ENCODE measurements at regions not wholly inside any gene's neighbourhood (a gene's known extent, or its start where the extent isn't known, plus 50 kb on each side); places are given as distances from the start of the nearest gene placed in this dataset.

- no peaks in the 10 kb centered on the region for H3K9me3 ChIP-seq (ENCODE audit: low read depth)
- no peaks in the 10 kb centered on the region for H3K27me3 ChIP-seq
- peaks cover 20% of the 10 kb centered on the region for H3K4me1 ChIP-seq (ENCODE audit: low read depth)
- DNase-seq (ENCODE audit: low read depth in 1 of 2, low spot score in 1 of 2), result peak; percentile 58 to 85
- peak overlapping the region; percentile 43 for H3K27ac ChIP-seq
- H3K4me3 ChIP-seq, result no peak overlapping the region
- H3K36me3 ChIP-seq, result no peaks in the 10 kb centered on the region
- TF ChIP-seq CTCF (IDR thresholded peaks at IDR 0.05; ENCODE audit: low read depth, low read length), result no peak
These were observed 117.5 kb downstream of the NAV1 start for GRCh38 chr1:201656311-201657032.

GRCh38 chr1:201659572-201659971 lies 120.6 kb downstream of the NAV1 start:
- no peaks in the 10 kb centered on the region for H3K36me3 ChIP-seq
- no peaks in the 10 kb centered on the region for H3K9me3 ChIP-seq (ENCODE audit: low read depth)
- H3K27me3 ChIP-seq, result no peaks in the 10 kb centered on the region
- H3K4me3 ChIP-seq, result no peak overlapping the region
- peaks cover 11% of the 10 kb centered on the region for H3K4me1 ChIP-seq (ENCODE audit: low read depth)
- DNase-seq (ENCODE audit: low read depth in 1 of 2, low spot score in 1 of 2), result no peak
- H3K27ac ChIP-seq, result no peak overlapping the region
- TF ChIP-seq CTCF (IDR thresholded peaks at IDR 0.05; ENCODE audit: low read depth, low read length), result no peak

GRCh38 chr1:201660931-201661822 lies 122.2 kb downstream of the NAV1 start:
- no peaks in the 10 kb centered on the region for H3K9me3 ChIP-seq (ENCODE audit: low read depth)
- no peaks in the 10 kb centered on the region for H3K36me3 ChIP-seq
- H3K4me3 ChIP-seq, result no peak overlapping the region
- TF ChIP-seq CTCF (IDR thresholded peaks at IDR 0.05; ENCODE audit: low read depth, low read length), result no peak
- H3K27me3 ChIP-seq, result no peaks in the 10 kb centered on the region
- peaks cover 5% of the 10 kb centered on the region for H3K4me1 ChIP-seq (ENCODE audit: low read depth)
- H3K27ac ChIP-seq, result no peak overlapping the region
- DNase-seq (ENCODE audit: low read depth in 1 of 2, low spot score in 1 of 2), result peak in 1 of 2 donors; percentile 34

GRCh38 chr1:201661823-201662359 lies 123.0 kb downstream of the NAV1 start:
- no peaks in the 10 kb centered on the region for H3K4me1 ChIP-seq (ENCODE audit: low read depth)
- no peak for DNase-seq (ENCODE audit: low read depth in 1 of 2, low spot score in 1 of 2)
- no peak overlapping the region for H3K27ac ChIP-seq
- no peaks in the 10 kb centered on the region for H3K9me3 ChIP-seq (ENCODE audit: low read depth)
- H3K36me3 ChIP-seq, result no peaks in the 10 kb centered on the region
- no peak overlapping the region for H3K4me3 ChIP-seq
- no peaks in the 10 kb centered on the region for H3K27me3 ChIP-seq
- TF ChIP-seq CTCF (IDR thresholded peaks at IDR 0.05; ENCODE audit: low read depth, low read length), result no peak

- no peaks in the 10 kb centered on the region for H3K4me1 ChIP-seq (ENCODE audit: low read depth)
- no peak for DNase-seq (ENCODE audit: low read depth in 1 of 2, low spot score in 1 of 2)
- no peak for TF ChIP-seq CTCF (IDR thresholded peaks at IDR 0.05; ENCODE audit: low read depth, low read length)
- no peaks in the 10 kb centered on the region for H3K36me3 ChIP-seq
- H3K27me3 ChIP-seq, result no peaks in the 10 kb centered on the region
- no peak overlapping the region for H3K4me3 ChIP-seq
- H3K27ac ChIP-seq, result no peak overlapping the region
- no peaks in the 10 kb centered on the region for H3K9me3 ChIP-seq (ENCODE audit: low read depth)
These were observed 123.7 kb downstream of the NAV1 start for GRCh38 chr1:201662646-201663045.

Data from cardiac muscle cell (in vitro differentiated cells and primary cell).